GM23338 (cell line): ENCODE measurements at regions not wholly inside any gene's neighbourhood (a gene's known extent, or its start where the extent isn't known, plus 50 kb on each side); places are given as distances from the start of the nearest gene placed in this dataset.

Experiments used
- CREB1 ChIP-seq: fragments of 250-450 bp; sonication (Bioruptor Pico); IDR thresholded peaks from 2 replicates; pipeline ENCODE4 v1.5.0; 2020; ENCODE audit warnings: low read depth, mild to moderate bottlenecking, moderate library complexity
- EZH2 ChIP-seq: fragments of 200-600 bp; sonication (generic); IDR thresholded peaks from one replicate; pipeline ENCODE4 v1.8.0; 2017; ENCODE audit warnings: antibody characterized with exemption, mild to moderate bottlenecking, low read depth; ENCODE audit not compliant: unreplicated experiment
- POLR2AphosphoS5 ChIP-seq: IDR thresholded peaks from 2 replicates; pipeline ENCODE4 v1.6.1; 2016; ENCODE audit warnings: antibody characterized with exemption, low read depth
- ZNF114 ChIP-seq: fragments of 250-450 bp; sonication (Bioruptor Pico); IDR thresholded peaks from 2 replicates; pipeline ENCODE4 v1.5.0; 2020; ENCODE audit warnings: mild to moderate bottlenecking, moderate library complexity
- ZNF462 ChIP-seq: fragments of 250-450 bp; sonication (Bioruptor Pico); IDR thresholded peaks from 2 replicates; pipeline ENCODE4 v1.5.0; 2020; ENCODE audit warnings: mild to moderate bottlenecking, moderate library complexity
- TF ChIP-seq, protein P1 (sequence below), 2 experiments: fragments of 200-600 bp in 1 of 2; sonication (generic) in 1 of 2; conservative IDR thresholded peaks; 2 replicates each; pipeline versions ENCODE4 v1.5.1 to v1.6.1; 2016 to 2017; ENCODE audit warnings: antibody characterized with exemption in 2 of 2, low read depth in 2 of 2, mild to moderate bottlenecking in 2 of 2, moderate library complexity in 1 of 2
- TF ChIP-seq, protein P2 (sequence below): IDR thresholded peaks from one replicate; pipeline ENCODE4 v1.6.1; 2018; ENCODE audit warnings: antibody characterized with exemption; ENCODE audit not compliant: unreplicated experiment

GRCh38 chr5:135117590-135117989 is 83.6 kb upstream of the PITX1 start:
- TF ChIP-seq, protein P1, sequence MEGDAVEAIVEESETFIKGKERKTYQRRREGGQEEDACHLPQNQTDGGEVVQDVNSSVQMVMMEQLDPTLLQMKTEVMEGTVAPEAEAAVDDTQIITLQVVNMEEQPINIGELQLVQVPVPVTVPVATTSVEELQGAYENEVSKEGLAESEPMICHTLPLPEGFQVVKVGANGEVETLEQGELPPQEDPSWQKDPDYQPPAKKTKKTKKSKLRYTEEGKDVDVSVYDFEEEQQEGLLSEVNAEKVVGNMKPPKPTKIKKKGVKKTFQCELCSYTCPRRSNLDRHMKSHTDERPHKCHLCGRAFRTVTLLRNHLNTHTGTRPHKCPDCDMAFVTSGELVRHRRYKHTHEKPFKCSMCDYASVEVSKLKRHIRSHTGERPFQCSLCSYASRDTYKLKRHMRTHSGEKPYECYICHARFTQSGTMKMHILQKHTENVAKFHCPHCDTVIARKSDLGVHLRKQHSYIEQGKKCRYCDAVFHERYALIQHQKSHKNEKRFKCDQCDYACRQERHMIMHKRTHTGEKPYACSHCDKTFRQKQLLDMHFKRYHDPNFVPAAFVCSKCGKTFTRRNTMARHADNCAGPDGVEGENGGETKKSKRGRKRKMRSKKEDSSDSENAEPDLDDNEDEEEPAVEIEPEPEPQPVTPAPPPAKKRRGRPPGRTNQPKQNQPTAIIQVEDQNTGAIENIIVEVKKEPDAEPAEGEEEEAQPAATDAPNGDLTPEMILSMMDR (conservative IDR thresholded peaks at IDR 0.05; ENCODE audit: low read depth in 2 of 2): no peak
- TF ChIP-seq ZNF462 (CRISPR knock-in tag) (no peak), EZH2 (no peak), POLR2AphosphoS5 (no peak), CREB1 (CRISPR knock-in tag) (no peak), ZNF114 (CRISPR knock-in tag) (no peak)
- TF ChIP-seq, protein P2, sequence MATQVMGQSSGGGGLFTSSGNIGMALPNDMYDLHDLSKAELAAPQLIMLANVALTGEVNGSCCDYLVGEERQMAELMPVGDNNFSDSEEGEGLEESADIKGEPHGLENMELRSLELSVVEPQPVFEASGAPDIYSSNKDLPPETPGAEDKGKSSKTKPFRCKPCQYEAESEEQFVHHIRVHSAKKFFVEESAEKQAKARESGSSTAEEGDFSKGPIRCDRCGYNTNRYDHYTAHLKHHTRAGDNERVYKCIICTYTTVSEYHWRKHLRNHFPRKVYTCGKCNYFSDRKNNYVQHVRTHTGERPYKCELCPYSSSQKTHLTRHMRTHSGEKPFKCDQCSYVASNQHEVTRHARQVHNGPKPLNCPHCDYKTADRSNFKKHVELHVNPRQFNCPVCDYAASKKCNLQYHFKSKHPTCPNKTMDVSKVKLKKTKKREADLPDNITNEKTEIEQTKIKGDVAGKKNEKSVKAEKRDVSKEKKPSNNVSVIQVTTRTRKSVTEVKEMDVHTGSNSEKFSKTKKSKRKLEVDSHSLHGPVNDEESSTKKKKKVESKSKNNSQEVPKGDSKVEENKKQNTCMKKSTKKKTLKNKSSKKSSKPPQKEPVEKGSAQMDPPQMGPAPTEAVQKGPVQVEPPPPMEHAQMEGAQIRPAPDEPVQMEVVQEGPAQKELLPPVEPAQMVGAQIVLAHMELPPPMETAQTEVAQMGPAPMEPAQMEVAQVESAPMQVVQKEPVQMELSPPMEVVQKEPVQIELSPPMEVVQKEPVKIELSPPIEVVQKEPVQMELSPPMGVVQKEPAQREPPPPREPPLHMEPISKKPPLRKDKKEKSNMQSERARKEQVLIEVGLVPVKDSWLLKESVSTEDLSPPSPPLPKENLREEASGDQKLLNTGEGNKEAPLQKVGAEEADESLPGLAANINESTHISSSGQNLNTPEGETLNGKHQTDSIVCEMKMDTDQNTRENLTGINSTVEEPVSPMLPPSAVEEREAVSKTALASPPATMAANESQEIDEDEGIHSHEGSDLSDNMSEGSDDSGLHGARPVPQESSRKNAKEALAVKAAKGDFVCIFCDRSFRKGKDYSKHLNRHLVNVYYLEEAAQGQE: no peak
